Gastrocnemius medialis (tissue), 4 donors: ENCODE measurements at regions not wholly inside any gene's neighbourhood (a gene's known extent, or its start where the extent isn't known, plus 50 kb on each side); places are given as distances from the start of the nearest gene placed in this dataset.

Source experiments
- POLR2A ChIP-seq, 2 donors: fragments of 450-650 bp; IDR thresholded peaks; one replicate each; pipeline ENCODE4 v1.6.1; 2017; ENCODE audit warnings: antibody characterized with exemption in 2 of 2, mild to moderate bottlenecking in 2 of 2, moderate library complexity in 2 of 2
- TF ChIP-seq, protein P1 (sequence below), 5 experiments: fragments of 450-650 bp in 3 of 5; fragments of 200-600 bp in 2 of 5; sonication (generic) in 2 of 5; IDR thresholded peaks in 4 of 5; conservative IDR thresholded peaks in 1 of 5; 1 replicate in 4 of 5; 2 replicates in 1 of 5; pipeline ENCODE4 v1.5.1; 2016 to 2019; ENCODE audit warnings: antibody characterized with exemption in 5 of 5, mild to moderate bottlenecking in 3 of 5, moderate library complexity in 3 of 5

DNA sequence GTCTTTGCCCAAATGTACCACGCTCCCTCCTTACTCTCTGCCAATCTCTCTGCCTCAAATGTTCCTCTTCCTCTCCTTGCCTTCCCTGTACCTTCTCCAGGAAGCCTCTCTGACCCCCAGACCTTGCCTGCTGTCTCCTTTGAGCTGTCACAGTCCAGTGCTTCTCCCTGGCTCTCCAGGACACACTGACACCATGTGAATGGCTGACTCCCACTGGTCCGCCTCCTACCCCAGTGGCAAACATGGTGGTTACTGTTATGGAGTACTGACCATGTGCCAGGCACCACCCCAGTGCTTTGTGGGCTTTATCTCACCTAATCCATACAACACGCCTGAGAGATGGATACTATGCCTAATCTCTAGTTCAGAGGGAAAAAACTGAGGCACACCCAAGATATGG lies 141.9 kb downstream of the TPRA1 start:
- TF ChIP-seq, protein P1, sequence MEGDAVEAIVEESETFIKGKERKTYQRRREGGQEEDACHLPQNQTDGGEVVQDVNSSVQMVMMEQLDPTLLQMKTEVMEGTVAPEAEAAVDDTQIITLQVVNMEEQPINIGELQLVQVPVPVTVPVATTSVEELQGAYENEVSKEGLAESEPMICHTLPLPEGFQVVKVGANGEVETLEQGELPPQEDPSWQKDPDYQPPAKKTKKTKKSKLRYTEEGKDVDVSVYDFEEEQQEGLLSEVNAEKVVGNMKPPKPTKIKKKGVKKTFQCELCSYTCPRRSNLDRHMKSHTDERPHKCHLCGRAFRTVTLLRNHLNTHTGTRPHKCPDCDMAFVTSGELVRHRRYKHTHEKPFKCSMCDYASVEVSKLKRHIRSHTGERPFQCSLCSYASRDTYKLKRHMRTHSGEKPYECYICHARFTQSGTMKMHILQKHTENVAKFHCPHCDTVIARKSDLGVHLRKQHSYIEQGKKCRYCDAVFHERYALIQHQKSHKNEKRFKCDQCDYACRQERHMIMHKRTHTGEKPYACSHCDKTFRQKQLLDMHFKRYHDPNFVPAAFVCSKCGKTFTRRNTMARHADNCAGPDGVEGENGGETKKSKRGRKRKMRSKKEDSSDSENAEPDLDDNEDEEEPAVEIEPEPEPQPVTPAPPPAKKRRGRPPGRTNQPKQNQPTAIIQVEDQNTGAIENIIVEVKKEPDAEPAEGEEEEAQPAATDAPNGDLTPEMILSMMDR (IDR thresholded peaks at IDR 0.05 in 4 of 5, conservative IDR thresholded peaks at IDR 0.05 in 1 of 5) = no peak
- no peak for TF ChIP-seq POLR2A (IDR thresholded peaks at IDR 0.05)
